PC-3 (cell line): ENCODE measurements at regions not wholly inside any gene's neighbourhood (a gene's known extent, or its start where the extent isn't known, plus 50 kb on each side); places are given as distances from the start of the nearest gene placed in this dataset.
"Not testable (repeated sequence)": the region's sequence is repeated elsewhere in the genome, so short reads cannot be mapped to it uniquely, and the experiment has no call there.

Experiments used
- ATAC-seq: fragments of 200-7000 bp; cut with Tn5 transposase; 2 replicates; pipeline ENCODE4 v1.9.1; 2020; ENCODE audit warnings: mild to moderate bottlenecking, moderate library complexity
- BruUV-seq: library from RNA; stranded (reverse); fragments of 400-500 nt; replicated peaks from 2 replicates; lab custom pipeline; 2021; lab: Mats Ljungman, UMichigan
- CTCF ChIA-PET: fragments of 300-600 bp; sonication (Branson Sonifier 250); formaldehyde crosslinking; loops from one replicate; lab custom pipeline; 2022; ENCODE audit warnings: antibody characterized with exemption; lab: Charles Lee
- POLR2A ChIA-PET: fragments of 300-600 bp; sonication (Branson Sonifier 250); formaldehyde crosslinking; loops from one replicate; lab custom pipeline; 2022; ENCODE audit warnings: antibody characterized with exemption; ENCODE audit not compliant: unreplicated experiment; lab: Charles Lee
- DNase-seq: peaks from one replicate; pipeline ENCODE4 v3.0.0-alpha.2; 2015
- H2AFZ ChIP-seq: fragments of 300-600 bp; sonication (generic); 2 replicates; pipeline ENCODE4 v1.6.0; 2016; ENCODE audit warnings: antibody characterized with exemption, low read length
- H3F3A ChIP-seq: fragments of 300-600 bp; sonication (generic); one replicate; pipeline ENCODE4 v1.6.0; 2017; ENCODE audit warnings: antibody characterized with exemption, low read length, control low read depth, mild to moderate bottlenecking; ENCODE audit not compliant: unreplicated experiment
- H3K27ac ChIP-seq: fragments of 300-600 bp; sonication (generic); 2 replicates; pipeline ENCODE4 v1.5.1; 2016; ENCODE audit warnings: mild to moderate bottlenecking, low read length
- H3K27me3 ChIP-seq: fragments of 300-600 bp; sonication (generic); 2 replicates; pipeline ENCODE4 v1.6.1; 2016; ENCODE audit warnings: low read length, mixed read lengths
- H3K36me3 ChIP-seq: fragments of 300-600 bp; sonication (generic); 2 replicates; pipeline ENCODE4 v1.6.1; 2016; ENCODE audit warnings: low read depth, mixed run types, low read length, mixed read lengths
- H3K4me1 ChIP-seq: fragments of 300-600 bp; sonication (generic); 2 replicates; pipeline ENCODE4 v1.5.1; 2016; ENCODE audit warnings: low read length; ENCODE audit not compliant: insufficient read depth
- H3K4me2 ChIP-seq: fragments of 300-600 bp; sonication (generic); 2 replicates; pipeline ENCODE4 v1.6.0; 2016; ENCODE audit warnings: low read length
- H3K4me3 ChIP-seq: fragments of 300-600 bp; sonication (generic); 2 replicates; pipeline ENCODE4 v1.5.1; 2016; ENCODE audit warnings: mild to moderate bottlenecking, low read length, mixed read lengths
- H3K79me2 ChIP-seq: fragments of 300-600 bp; sonication (generic); 2 replicates; pipeline ENCODE4 v1.6.1; 2017; ENCODE audit warnings: low read length, mixed read lengths
- H3K9ac ChIP-seq: fragments of 300-600 bp; sonication (generic); 2 replicates; pipeline ENCODE4 v1.6.0; 2016; ENCODE audit warnings: mild to moderate bottlenecking, low read length
- H3K9me2 ChIP-seq: fragments of 300-600 bp; sonication (generic); replicated peaks from 2 replicates; pipeline ENCODE4 v1.6.1; 2016; ENCODE audit warnings: mixed run types, low read length, mixed read lengths
- H3K9me3 ChIP-seq: fragments of 300-600 bp; sonication (generic); 2 replicates; pipeline ENCODE4 v1.6.1; 2016; ENCODE audit warnings: low read length, mixed read lengths
- H4K20me1 ChIP-seq: fragments of 300-600 bp; sonication (generic); 2 replicates; pipeline ENCODE4 v1.6.1; 2016; ENCODE audit warnings: low read length, mixed read lengths
- EZH2 ChIP-seq: fragments of 300-600 bp; sonication (generic); IDR thresholded peaks from one replicate; pipeline ENCODE4 v1.6.1; 2017; ENCODE audit warnings: antibody characterized with exemption, mild to moderate bottlenecking, low read length; ENCODE audit not compliant: unreplicated experiment
- EZH2phosphoT487 ChIP-seq: fragments of 300-600 bp; sonication (generic); IDR thresholded peaks from 2 replicates; pipeline ENCODE4 v1.6.1; 2018; ENCODE audit warnings: mild to moderate bottlenecking, antibody characterized with exemption, low read length, borderline replicate concordance
- intact Hi-C: fragments of 100-400 bp; cut with micrococcal nuclease; formaldehyde crosslinking; loops from 2 replicates; pipeline ENCODE4 v1.9.0; 2023
- TF ChIP-seq, protein P1 (sequence below): fragments of 300-600 bp; sonication (generic); conservative IDR thresholded peaks from 2 replicates; pipeline ENCODE4 v1.5.1; 2017; ENCODE audit warnings: antibody characterized with exemption, low read depth, mild to moderate bottlenecking, low read length

DNA sequence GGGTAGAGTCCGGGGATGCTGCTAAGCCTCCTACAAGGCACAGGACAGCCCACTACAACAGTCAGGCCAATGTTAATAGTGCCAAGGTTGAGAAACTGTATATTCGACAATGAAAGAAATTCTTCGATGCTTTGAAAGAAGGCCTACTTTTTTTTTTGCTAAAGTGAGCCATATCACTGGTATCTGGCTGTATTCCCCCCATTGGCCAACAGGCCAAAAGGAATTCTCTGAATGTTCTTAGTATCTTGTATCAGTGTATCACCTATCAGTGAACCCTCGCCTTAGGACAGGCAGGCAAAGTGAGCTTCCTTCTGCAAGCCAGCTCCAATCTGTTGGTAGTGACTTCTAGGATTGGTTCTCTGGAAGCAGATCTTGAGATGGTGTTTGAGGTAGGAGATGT lies 74.2 kb downstream of the SNTN start:
- Histone ChIP-seq H3K4me3 (no peak overlapping the region), H3K9me2 (no peaks in the 10 kb centered on the region), H3K36me3 (no peaks in the 10 kb centered on the region), H3K27me3 (no peaks in the 10 kb centered on the region), H3K4me2 (no peak overlapping the region), H3K9me3 (no peaks in the 10 kb centered on the region), H3K4me1 (no peaks in the 10 kb centered on the region), H2AFZ (no peak overlapping the region), H3K79me2 (no peaks in the 10 kb centered on the region), H4K20me1 (no peaks in the 10 kb centered on the region), H3K9ac (no peak overlapping the region), H3F3A (no peaks in the 10 kb centered on the region), H3K27ac (no peak overlapping the region)
- DNase-seq (no peak), ATAC-seq (no peak)
- ChIA-PET CTCF (no interaction called here), POLR2A (no interaction called here)
- TF ChIP-seq, protein P1, sequence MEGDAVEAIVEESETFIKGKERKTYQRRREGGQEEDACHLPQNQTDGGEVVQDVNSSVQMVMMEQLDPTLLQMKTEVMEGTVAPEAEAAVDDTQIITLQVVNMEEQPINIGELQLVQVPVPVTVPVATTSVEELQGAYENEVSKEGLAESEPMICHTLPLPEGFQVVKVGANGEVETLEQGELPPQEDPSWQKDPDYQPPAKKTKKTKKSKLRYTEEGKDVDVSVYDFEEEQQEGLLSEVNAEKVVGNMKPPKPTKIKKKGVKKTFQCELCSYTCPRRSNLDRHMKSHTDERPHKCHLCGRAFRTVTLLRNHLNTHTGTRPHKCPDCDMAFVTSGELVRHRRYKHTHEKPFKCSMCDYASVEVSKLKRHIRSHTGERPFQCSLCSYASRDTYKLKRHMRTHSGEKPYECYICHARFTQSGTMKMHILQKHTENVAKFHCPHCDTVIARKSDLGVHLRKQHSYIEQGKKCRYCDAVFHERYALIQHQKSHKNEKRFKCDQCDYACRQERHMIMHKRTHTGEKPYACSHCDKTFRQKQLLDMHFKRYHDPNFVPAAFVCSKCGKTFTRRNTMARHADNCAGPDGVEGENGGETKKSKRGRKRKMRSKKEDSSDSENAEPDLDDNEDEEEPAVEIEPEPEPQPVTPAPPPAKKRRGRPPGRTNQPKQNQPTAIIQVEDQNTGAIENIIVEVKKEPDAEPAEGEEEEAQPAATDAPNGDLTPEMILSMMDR = no peak
- TF ChIP-seq EZH2 (no peak), EZH2phosphoT487 (no peak)
- no TSS peak for BruUV-seq
- intact Hi-C loops = no loop called here

DNA sequence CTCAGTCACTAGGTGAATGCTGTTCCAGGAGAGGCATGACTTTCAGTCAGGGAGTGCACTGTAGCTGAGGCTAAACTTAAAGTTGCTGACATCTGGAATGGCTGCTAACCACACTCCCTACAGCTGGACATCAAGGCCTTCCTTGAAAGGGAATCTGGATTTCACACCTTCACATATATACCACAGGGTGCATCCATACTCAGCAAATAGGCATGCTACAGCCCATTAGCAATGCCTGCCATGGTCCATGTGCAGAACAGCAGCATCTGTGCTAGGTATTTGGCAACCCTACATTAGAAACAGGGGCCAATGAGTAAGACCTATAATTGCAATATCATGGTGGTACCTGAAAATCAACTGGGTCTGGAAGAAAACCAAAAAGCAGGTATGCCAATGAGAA lies 74.8 kb downstream of the SNTN start:
- H3K79me2 ChIP-seq = no peaks in the 10 kb centered on the region
- H3K9ac ChIP-seq = no peak overlapping the region
- intact Hi-C loops = no loop called here
- H3K9me2 ChIP-seq = no peaks in the 10 kb centered on the region
- TF ChIP-seq EZH2 = no peak
- TF ChIP-seq, protein P1 = no peak
- H2AFZ ChIP-seq = no peak overlapping the region
- H4K20me1 ChIP-seq = no peaks in the 10 kb centered on the region
- no peaks in the 10 kb centered on the region for H3K9me3 ChIP-seq
- H3K4me3 ChIP-seq = no peak overlapping the region
- no peaks in the 10 kb centered on the region for H3K36me3 ChIP-seq
- H3K27ac ChIP-seq = no peak overlapping the region
- POLR2A ChIA-PET = no interaction called here
- H3K4me1 ChIP-seq = no peaks in the 10 kb centered on the region
- no TSS peak for BruUV-seq
- ATAC-seq (no peak), DNase-seq (no peak)
- H3F3A ChIP-seq = no peaks in the 10 kb centered on the region
- CTCF ChIA-PET = no interaction called here
- no peak overlapping the region for H3K4me2 ChIP-seq
- no peaks in the 10 kb centered on the region for H3K27me3 ChIP-seq

DNA sequence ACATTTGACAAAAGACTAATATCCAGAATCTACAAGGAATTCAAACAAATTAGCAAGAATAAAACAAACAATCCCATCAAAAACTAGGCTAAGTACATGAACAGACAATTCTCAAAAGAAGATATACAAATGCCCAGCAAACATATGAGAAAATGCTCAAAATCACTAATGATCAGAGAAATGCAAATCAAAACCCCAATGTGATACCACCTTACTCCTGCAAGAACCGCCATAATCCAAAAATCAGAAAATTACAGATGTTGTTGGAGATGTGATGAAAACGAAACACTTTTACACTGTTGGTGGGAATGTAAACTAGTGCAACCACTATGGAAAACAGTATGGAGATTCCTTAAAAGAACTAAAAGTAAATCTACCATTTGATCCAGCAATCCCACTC lies 79.4 kb downstream of the SNTN start:
- Histone ChIP-seq H2AFZ (no peak overlapping the region), H3K9me3 (no peaks in the 10 kb centered on the region), H3K4me3 (no peak overlapping the region), H3K79me2 (no peaks in the 10 kb centered on the region), H3F3A (no peaks in the 10 kb centered on the region), H3K36me3 (no peaks in the 10 kb centered on the region), H3K9ac (no peak overlapping the region), H3K4me2 (no peak overlapping the region), H3K27ac (no peak overlapping the region), H3K27me3 (no peaks in the 10 kb centered on the region), H3K9me2 (no peaks in the 10 kb centered on the region), H3K4me1 (no peaks in the 10 kb centered on the region), H4K20me1 (no peaks in the 10 kb centered on the region)
- no TSS peak for BruUV-seq
- DNase-seq = no peak
- intact Hi-C loops = no loop called here
- POLR2A ChIA-PET = no interaction called here
- ATAC-seq = no peak
- TF ChIP-seq, protein P1 = no peak
- no peak for TF ChIP-seq EZH2
- TF ChIP-seq EZH2phosphoT487 = no peak
- CTCF ChIA-PET = no interaction called here

DNA sequence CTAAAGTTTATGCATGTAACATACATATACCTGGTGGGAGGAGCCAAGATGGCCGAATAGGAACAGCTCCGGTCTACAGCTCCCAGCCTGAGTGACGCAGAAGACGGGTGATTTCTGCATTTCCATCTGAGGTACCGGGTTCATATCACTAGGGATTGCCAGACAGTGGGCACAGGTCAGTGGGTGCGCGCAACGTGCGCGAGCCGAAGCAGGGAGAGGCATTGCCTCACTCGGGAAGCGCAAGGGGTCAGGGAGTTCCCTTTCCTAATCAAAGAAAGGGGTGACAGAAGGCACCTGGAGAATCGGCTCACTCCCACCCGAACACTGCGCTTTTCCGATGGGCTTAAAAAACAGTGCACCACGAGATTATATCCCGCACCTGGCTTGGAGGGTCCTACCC lies 80.8 kb downstream of the SNTN start:
- CTCF ChIA-PET, BruUV-seq, H3K9ac ChIP-seq, H3K4me2 ChIP-seq, H3K36me3 ChIP-seq, H3K9me3 ChIP-seq, H3K9me2 ChIP-seq, H4K20me1 ChIP-seq, H3K4me3 ChIP-seq, H3K4me1 ChIP-seq, H3F3A ChIP-seq, H3K27me3 ChIP-seq, ATAC-seq, H3K79me2 ChIP-seq, POLR2A ChIA-PET, H3K27ac ChIP-seq, DNase-seq, H2AFZ ChIP-seq, intact Hi-C loops: not testable (repeated sequence)

DNA sequence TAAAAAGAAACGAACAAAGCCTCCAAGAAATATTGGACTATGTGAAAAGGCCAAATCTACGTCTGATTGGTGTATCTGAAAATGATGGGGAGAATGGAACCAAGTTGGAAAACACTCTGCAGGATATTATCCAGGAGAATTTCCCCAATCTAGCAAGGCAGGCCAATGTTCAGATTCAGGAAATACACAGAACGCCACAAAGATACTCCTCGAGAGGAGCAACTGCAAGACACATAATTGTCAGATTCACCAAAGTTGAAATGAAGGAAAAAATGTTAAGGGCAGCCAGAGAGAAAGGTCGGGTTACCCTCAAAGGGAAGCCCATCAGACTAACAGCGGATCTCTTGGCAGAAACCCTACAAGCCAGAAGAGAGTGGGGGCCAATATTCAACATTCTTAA lies 82.2 kb downstream of the SNTN start:
- intact Hi-C loops, CTCF ChIA-PET, H3K4me2 ChIP-seq, H3K79me2 ChIP-seq, BruUV-seq, H3K9ac ChIP-seq, H2AFZ ChIP-seq, H3K36me3 ChIP-seq, ATAC-seq, H3K9me3 ChIP-seq, H3K27ac ChIP-seq, H4K20me1 ChIP-seq, H3K4me1 ChIP-seq, H3F3A ChIP-seq, H3K9me2 ChIP-seq, DNase-seq, POLR2A ChIA-PET, H3K4me3 ChIP-seq, H3K27me3 ChIP-seq: not testable (repeated sequence)
